GM19468 (cell line): ENCODE measurements at regions not wholly inside any gene's neighbourhood (a gene's known extent, or its start where the extent isn't known, plus 50 kb on each side); places are given as distances from the start of the nearest gene placed in this dataset.

Source experiments
- ATAC-seq: cut with Tn5 transposase; IDR thresholded peaks from one replicate; pipeline ENCODE4 v1.9.1; 2021; ENCODE audit warnings: mild to moderate bottlenecking, moderate library complexity, moderate number of reproducible peaks; ENCODE audit not compliant: unreplicated experiment; ENCODE audit errors: extremely low read depth

DNA sequence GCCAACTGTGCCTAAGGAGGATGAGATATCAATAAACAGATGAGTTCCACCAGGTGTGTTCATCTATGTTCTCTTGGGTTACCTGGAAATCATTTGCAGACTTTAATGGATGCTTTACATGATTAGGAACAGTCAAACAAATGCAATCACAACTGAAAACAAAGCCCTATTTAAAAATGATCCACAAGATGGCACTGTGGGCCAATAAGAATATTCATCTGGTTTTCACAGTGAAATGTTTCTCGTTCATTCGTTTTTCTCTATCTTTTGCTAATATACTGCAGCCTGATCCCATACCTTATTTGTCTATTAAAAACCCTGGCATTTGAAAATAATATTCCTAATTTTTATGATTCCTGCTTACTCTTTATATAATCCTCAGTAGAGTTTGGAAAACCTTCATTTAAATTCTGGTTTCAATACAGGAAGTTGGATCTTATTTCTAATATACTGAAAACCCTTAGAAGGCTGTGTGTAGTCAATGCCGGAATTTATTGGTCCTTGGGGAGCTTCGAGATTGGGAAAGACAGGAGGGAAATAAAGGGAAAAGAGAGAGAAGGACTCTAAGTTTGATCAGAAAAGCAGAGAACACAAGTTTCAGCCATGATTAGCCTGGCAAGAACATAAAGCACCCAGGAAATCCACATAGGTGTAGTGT, 63.8 kb upstream of the TAPT1 start:
- ATAC-seq: no peak

DNA sequence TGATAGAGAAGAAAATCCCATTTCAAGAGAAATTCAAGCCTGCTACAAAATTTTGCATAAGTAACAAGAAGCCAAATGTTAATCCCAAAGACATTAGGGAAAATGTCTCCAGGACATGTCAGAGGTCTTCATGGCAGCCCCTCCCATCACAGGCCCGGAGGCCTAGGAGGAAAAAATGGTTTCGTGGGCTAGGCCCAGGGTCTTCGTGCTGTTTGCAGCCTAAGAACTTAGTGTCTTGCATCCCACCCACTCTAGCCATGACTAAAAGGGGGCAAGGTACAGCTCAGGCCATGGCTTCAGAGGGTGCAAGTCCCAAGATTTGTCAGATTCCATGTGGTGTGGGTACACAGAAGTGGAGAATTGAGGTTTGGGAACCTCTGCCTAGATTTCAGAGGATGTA, 57.8 kb upstream of the TAPT1 start:
- ATAC-seq: no peak

DNA sequence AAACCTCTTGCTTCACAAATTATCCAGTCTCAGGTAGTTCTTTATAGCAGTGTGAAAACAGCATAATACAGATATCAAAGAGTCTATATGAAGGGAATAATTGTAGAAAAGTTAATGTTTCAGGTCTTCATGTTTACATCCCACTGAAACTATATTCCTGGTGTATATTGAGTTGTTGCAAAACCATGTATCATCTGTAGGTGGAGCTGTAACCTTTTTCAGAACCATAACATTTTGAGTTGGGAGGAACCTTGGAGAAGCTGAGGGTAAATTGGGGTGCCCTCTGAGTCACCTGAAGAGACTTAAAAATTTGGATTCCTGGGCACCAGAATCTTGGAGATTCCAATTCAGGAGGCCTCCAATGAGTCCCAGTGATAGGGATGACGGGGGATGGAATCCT, 51.9 kb upstream of the TAPT1 start:
- no peak for ATAC-seq
